SKM-1 (cell line): ENCODE measurements at regions not wholly inside any gene's neighbourhood (a gene's known extent, or its start where the extent isn't known, plus 50 kb on each side); places are given as distances from the start of the nearest gene placed in this dataset.

Experiments used
- DNase-seq: peaks from one replicate; lab custom pipeline; 2025; ENCODE audit not compliant: unreplicated experiment; lab: John Stamatoyannopoulos, UW

- no peak for DNase-seq
Observed at GRCh38 chr2:234840336-234840735, 111.5 kb upstream of the SH3BP4 start.

- no peak for DNase-seq
Observed at GRCh38 chr2:234839285-234839684, 112.5 kb upstream of the SH3BP4 start.

DNA sequence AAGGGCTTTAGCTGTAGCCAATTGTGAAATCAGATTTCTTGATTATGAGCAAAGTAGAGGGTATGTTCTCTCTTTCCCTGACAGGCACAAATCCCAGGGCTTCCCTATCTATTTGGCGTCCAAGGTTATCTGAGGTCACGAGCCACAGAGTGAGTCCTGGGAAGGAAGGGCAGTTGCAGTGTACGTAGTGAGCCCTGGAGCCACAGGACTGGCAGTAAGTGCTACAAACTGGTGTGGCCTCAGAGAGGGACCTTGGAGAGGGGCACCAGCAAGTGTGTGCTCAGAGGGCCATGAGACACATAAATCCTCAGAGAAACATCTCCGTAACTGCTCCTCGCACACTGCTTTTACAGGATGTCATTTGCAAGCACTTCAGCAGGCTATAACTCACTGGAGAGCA is 115.5 kb upstream of the SH3BP4 start:
- DNase-seq: no peak

- DNase-seq: no peak
Observed at GRCh38 chr2:234835738-234836137, 116.1 kb upstream of the SH3BP4 start.

DNA sequence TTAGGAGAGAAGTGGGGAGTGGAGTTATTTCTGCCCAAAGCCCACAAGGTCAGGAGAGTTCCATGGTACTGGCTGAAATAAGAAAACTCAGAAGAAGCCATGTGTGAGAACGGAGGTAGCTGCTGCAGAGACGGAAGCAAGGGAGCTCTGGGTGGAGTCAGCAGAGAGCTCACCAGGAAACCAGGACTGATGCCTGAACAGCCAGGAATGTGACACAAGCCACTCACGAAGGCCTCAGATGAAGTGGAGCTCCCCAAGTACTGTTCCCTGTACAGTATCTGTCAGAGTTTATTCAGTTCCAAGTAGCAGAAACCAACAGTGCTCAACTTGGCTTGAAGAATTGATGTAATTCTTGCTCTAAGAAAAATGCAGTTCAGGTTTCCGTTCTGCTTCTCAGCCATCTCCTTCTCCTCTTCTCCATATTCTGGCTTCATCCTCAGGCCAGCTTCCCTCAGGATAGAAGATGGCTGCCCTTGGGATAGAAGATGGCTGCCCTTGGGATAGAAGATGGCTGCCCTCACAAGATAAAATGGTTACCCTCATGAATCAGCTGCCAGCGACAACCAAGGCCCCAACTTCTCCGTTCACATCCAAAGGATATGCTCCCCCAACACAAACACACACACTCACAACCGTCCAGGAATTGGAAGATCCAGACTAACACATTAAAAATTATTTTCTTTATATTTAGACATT is 117.4 kb upstream of the SH3BP4 start:
- no peak for DNase-seq

DNA sequence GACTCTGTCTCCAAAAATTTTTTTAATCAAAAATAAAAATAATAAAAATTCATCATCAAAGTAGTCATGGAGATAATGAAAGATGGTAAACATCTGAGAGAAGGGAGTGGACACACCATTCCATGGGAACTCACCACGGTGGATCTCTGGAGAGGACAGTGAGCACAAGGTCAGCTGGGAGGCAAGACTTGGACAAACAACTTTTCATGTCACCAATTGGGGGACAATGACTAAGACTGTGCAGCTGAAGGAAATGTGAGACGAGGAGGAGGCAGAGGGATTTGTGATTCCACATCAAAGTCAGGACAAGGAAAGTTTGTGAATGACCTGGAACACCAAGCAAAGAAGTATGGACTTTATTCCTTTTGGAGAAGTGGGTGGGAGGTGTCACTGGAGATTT is 121.0 kb upstream of the SH3BP4 start:
- DNase-seq: no peak

DNA sequence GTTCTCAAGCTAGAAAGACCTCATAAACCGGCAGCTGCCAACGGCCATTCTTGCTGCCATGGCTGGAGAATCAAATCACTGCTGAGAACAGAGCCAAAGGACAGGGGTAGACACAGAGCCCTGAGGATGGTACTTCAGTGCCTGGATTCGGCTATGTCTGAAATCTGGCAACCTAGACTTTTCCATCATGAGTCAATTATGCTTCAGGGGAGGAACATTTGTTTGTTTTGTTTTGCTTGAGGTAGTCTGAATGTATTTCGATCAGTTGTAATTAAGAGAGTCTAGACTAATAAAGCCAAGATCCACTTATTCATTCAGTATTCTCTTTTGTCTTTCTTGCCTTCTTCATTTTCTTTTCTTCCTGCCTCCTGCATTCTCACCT is 122.8 kb upstream of the SH3BP4 start:
- DNase-seq: no peak

DNA sequence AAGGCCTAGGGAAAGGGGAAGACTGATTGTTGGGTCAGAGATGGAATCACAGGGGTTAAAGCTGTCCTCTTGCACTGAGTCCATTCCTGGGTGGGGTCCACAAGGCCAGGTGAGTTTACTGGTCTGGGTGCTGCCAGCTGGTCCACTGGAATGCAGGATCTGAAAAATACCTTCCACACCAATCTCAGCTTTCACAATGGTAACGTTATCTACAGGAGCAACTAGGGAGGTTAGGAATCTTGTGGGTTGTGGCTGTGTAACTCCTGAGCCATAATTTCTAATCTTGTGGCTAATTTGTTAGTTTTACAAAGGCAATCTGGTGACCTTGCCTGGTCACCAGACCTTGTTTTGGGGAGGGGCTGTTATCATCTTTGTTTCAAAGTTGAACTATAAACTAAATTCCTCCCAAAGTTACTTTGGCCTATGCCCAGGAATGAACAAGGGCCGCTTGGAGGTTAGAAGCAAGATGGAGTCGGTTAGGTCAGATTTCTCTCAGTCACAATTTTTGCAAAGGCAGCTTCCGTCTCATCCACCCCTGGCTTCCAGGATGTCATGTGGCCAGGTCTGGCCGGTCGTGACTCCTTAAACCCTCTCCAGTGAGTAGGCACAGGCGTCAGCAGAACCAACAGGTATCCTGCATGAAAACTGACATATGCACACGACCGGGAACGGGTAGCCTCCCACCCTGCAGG is 123.3 kb upstream of the SH3BP4 start:
- DNase-seq: no peak

GRCh38 chr2:234827096-234827860 is 124.5 kb upstream of the SH3BP4 start:
- DNase-seq: no peak

- DNase-seq: no peak
Observed at GRCh38 chr2:234826681-234827080, 125.1 kb upstream of the SH3BP4 start.

DNA sequence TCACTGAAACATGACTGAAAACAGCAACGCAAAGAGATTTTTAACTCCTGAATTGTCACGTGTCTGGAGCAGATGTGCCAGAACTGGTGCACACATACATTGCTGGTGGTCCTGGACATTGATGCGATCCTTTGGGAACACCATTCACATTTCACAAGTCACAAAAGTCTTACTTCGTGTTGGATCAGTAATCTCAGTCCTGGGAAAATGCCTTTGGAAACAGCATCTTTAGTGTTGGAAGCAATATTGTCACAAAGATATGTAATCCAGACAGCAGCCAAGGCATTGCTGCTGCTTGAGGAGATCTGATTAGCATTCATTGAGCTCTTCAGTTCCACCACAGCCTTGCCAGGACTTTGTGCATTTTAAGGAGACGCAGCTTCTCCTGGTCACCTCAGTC is 126.2 kb upstream of the SH3BP4 start:
- DNase-seq: no peak

GRCh38 chr2:234823877-234824376 is 127.9 kb upstream of the SH3BP4 start:
- DNase-seq: no peak

- DNase-seq: no peak
Observed at GRCh38 chr2:234823196-234823876, 128.5 kb upstream of the SH3BP4 start.

DNA sequence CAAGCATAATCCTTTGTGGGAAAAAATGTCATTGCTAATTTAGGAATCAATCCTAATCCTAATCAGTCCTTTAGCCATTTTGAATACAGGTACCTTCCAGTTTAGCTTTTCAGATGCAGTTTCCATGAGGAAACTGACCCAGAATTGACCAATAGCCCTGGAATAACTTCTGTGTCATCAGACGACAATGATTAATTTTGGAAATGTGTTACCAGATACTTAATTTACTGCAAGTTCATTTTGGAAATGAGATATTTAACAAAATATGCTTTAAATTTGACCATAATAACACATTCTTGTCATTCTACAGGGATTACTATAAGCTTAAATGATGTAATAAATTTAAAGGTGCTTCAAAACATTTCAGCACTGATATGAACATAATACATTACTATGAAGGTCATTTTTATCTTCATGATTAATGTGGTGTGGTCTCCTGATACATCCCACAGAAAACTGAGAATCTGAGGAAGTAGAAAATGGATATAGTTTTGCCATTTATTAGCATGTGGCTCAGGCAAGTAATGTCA is 129.8 kb upstream of the SH3BP4 start:
- no peak for DNase-seq

DNA sequence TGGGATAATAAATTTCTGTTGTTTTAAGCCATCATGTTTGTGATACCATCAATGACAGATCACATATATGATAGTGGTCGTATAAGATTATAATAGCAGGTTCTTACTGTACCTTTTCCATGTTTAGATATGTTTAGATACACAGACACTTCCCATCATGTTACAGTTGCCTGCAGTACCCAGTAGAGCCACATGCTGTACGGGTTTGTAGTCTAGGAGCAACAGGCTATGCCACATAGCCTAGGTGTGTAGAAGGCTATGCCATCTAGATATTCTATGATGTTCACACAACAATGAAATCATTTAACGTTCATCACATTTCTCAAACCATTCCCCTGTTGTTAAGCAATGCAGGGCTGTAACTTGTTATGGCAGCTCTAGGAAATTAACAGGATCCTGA is 132.9 kb upstream of the SH3BP4 start:
- no peak for DNase-seq

DNA sequence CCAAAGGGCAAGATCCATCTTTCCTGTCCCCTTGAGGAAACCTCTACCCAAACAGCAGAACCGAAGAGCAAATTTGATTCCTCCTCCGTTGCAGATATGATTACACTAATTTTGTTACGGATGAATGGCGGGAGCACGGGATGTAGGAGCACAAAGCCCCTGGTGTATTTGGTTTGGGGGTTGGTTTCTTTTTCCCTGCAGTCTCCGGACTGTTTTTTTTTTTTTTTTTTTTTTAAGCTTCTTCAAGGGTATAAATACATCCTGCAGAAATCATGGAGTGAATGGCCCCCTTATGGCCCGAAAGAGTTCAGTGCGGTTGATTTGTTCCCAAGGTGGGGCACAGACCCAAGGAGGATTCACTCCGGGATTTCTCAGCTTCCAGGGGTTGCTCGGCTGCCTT is 135.3 kb upstream of the SH3BP4 start:
- DNase-seq: no peak

- no peak for DNase-seq
Observed at GRCh38 chr2:234816056-234816455, 135.8 kb upstream of the SH3BP4 start.

- no peak for DNase-seq
Observed at GRCh38 chr2:234814374-234814773, 137.4 kb upstream of the SH3BP4 start.

DNA sequence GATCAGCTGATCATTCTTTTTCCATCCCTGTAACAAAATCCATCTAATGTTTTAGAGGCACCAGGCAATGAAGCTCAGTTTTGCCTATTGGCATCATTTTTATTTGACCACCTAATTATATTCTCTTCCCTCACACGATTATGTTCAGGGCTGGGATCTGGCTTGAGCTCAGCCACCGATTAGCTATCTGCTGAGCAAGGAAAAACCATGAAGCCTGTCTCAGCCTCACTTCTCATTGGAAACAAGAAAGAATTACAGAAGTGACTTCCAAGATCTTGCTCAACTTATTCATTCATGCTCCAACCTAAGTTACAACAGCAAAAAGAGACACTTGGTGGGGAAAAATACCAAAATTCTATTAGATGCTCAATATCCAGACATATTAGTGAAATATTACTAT is 139.0 kb upstream of the SH3BP4 start:
- no peak for DNase-seq

DNA sequence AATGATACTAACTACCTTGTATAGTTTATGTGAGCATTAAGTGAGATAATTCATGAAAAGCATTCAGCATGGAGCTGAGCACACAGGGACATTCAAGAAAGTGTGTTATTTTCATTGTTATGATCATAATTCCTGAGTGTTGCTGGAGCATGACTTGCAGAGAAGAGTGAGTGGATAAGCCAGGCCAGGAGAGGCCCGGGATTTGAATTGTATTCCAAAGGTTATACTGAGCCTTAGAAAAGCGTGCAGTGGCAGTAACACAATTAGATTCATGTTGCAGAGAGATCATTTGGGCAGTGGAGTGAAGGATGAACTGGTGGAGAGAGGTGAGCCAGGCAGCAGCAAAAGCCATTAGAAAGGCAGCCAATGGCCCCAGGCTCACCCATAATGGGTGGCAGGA is 142.9 kb upstream of the SH3BP4 start:
- DNase-seq: no peak

DNA sequence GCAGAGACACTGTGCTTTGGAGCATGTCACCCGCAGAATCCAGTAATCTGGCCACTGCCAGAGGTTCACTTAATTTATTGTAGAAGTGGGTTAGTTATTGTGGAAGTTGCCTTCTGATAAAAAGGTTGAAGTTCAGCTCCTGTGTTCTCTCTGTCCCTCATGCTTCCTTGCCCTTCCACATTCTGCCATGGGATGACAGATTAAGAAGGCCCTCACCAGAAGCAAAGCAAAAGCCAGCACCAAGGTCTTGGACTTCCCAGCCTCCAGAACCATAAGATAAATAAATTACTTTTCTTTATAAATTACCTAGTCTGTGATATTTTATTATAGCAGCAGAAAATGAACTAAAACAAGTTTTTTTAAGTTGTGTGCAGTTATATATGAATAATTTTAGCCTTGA is 145.0 kb upstream of the SH3BP4 start:
- DNase-seq: no peak
